Caco-2 (cell line): ENCODE measurements at regions not wholly inside any gene's neighbourhood (a gene's known extent, or its start where the extent isn't known, plus 50 kb on each side); places are given as distances from the start of the nearest gene placed in this dataset.

ENCODE experiments used
- BruUV-seq: library from RNA; stranded (reverse); fragments of 400-500 nt; replicated peaks from 2 replicates; lab custom pipeline; 2021; lab: Mats Ljungman, UMichigan
- CTCF ChIA-PET: fragments of 300-600 bp; sonication (Branson Sonifier 250); formaldehyde crosslinking; loops from one replicate; lab custom pipeline; 2022; ENCODE audit warnings: antibody characterized with exemption; lab: Charles Lee
- POLR2A ChIA-PET: fragments of 300-600 bp; sonication (Branson Sonifier 250); formaldehyde crosslinking; loops from one replicate; lab custom pipeline; 2022; ENCODE audit warnings: antibody characterized with exemption; lab: Charles Lee
- DNase-seq, 2 experiments: peaks; one replicate each; pipeline versions ENCODE4 v3.0.0 to v3.0.0-alpha.2; 2020 to 2022
- H3K27me3 ChIP-seq: replicated peaks from 2 replicates; pipeline ENCODE4 v1.6.0; 2011; ENCODE audit warnings: low read length; ENCODE audit not compliant: control insufficient read depth, insufficient read depth
- H3K36me3 ChIP-seq: 2 replicates; pipeline ENCODE4 v1.5.1; 2011; ENCODE audit warnings: low read length; ENCODE audit not compliant: control insufficient read depth, insufficient read depth
- H3K4me1 ChIP-seq: fragments of 250-450 bp; sonication (Bioruptor Pico); 2 replicates; pipeline ENCODE4 v1.5.1; 2020; ENCODE audit warnings: mild to moderate bottlenecking
- H3K4me3 ChIP-seq: 2 replicates; pipeline ENCODE4 v1.5.1; 2011; ENCODE audit warnings: low read depth, mild to moderate bottlenecking, control low read depth, low read length
- H3K9me3 ChIP-seq: fragments of 250-450 bp; sonication (Bioruptor Pico); 2 replicates; pipeline ENCODE4 v1.5.1; 2020; ENCODE audit warnings: mild to moderate bottlenecking, moderate library complexity
- H3K27ac Mint-ChIP-seq: one replicate; pipeline ENCODE4 v1.8.0; 2022; ENCODE audit warnings: mixed read lengths; ENCODE audit not compliant: unreplicated experiment
- H3K27me3 Mint-ChIP-seq: one replicate; pipeline ENCODE4 v1.8.0; 2022; ENCODE audit warnings: mixed read lengths; ENCODE audit not compliant: insufficient read depth, unreplicated experiment
- H3K36me3 Mint-ChIP-seq: one replicate; pipeline ENCODE4 v1.8.0; 2022; ENCODE audit warnings: mild to moderate bottlenecking, mixed read lengths; ENCODE audit not compliant: insufficient read depth, unreplicated experiment
- H3K4me1 Mint-ChIP-seq: one replicate; pipeline ENCODE4 v1.8.0; 2022; ENCODE audit warnings: low read depth, mixed read lengths; ENCODE audit not compliant: unreplicated experiment
- H3K4me3 Mint-ChIP-seq: one replicate; pipeline ENCODE4 v1.8.0; 2022; ENCODE audit warnings: mild to moderate bottlenecking, moderate library complexity, mixed read lengths; ENCODE audit not compliant: unreplicated experiment
- H3K9me3 Mint-ChIP-seq: one replicate; pipeline ENCODE4 v1.8.0; 2022; ENCODE audit warnings: mixed read lengths; ENCODE audit not compliant: unreplicated experiment
- intact Hi-C: fragments of 100-400 bp; cut with micrococcal nuclease; formaldehyde crosslinking; loops from one replicate; pipeline ENCODE4 v1.10.0; 2022; ENCODE audit not compliant: unreplicated experiment
- TF ChIP-seq, protein P1 (sequence below), 2 experiments: fragments of 200-600 bp in 1 of 2; IDR thresholded peaks; 1 replicate in 1 of 2; 2 replicates in 1 of 2; pipeline versions ENCODE4 v1.5.1 to v1.8.0; 2011 to 2022; ENCODE audit warnings: antibody characterized with exemption in 1 of 2, control low read depth in 1 of 2, inconsistent platforms in 1 of 2, low read depth in 1 of 2, low read length in 1 of 2, mild to moderate bottlenecking in 1 of 2, moderate library complexity in 1 of 2; ENCODE audit not compliant: insufficient read depth in 1 of 2, severe bottlenecking in 1 of 2, unreplicated experiment in 1 of 2

DNA sequence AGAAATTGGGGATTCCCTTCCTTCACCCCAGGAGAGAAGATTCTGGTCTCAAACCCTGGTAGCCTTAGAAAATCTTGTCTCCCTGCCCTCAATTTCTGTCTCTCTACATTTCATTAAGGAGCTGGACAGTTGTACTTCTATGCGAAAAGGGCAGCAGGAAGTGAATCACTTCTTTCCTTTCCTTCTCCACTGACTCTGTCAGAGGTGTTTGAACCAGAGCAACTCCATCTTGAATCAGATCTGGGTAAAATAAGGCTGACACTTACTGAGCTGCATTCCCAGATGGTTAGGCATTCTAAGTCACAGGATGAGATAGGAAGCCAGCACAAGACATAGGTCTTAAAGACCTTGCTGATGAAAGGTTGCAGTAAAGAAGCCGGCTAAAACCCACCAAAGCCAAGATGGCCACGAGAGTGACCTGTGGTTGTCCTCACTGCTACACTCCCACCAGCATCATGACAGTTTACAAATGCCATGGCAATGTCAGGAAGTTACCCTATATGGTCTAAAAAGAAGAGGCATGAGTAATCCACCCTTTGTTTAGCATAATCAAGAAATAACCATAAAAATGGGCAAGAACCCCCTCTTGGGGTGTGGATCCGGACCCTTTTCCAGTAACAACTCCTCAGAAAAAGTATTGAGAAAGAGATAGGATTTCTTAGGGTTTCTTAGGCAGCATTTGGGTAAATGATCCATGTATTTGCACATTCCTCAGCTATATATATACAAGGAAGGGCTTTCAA is 95.8 kb upstream of the PLCB4 start:
- H3K27me3 ChIP-seq: no peaks in the 10 kb centered on the region
- Mint-ChIP-seq H3K27me3 (peaks cover 12% of the 10 kb centered on the region), H3K27ac (no peak overlapping the region), H3K9me3 (peaks cover 10% of the 10 kb centered on the region), H3K4me1 (no peaks in the 10 kb centered on the region), H3K4me3 (no peak overlapping the region), H3K36me3 (no peaks in the 10 kb centered on the region)
- no peak for DNase-seq
- H3K4me3 ChIP-seq: no peak overlapping the region
- intact Hi-C loops: no loop called here
- BruUV-seq: no TSS peak
- TF ChIP-seq, protein P1, sequence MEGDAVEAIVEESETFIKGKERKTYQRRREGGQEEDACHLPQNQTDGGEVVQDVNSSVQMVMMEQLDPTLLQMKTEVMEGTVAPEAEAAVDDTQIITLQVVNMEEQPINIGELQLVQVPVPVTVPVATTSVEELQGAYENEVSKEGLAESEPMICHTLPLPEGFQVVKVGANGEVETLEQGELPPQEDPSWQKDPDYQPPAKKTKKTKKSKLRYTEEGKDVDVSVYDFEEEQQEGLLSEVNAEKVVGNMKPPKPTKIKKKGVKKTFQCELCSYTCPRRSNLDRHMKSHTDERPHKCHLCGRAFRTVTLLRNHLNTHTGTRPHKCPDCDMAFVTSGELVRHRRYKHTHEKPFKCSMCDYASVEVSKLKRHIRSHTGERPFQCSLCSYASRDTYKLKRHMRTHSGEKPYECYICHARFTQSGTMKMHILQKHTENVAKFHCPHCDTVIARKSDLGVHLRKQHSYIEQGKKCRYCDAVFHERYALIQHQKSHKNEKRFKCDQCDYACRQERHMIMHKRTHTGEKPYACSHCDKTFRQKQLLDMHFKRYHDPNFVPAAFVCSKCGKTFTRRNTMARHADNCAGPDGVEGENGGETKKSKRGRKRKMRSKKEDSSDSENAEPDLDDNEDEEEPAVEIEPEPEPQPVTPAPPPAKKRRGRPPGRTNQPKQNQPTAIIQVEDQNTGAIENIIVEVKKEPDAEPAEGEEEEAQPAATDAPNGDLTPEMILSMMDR (IDR thresholded peaks at IDR 0.05; ENCODE audit: insufficient read depth in 1 of 2, low read depth in 1 of 2, low read length in 1 of 2, severe bottlenecking in 1 of 2, unreplicated experiment in 1 of 2): no peak
- ChIA-PET POLR2A (interaction anchor here (0.6 kb wide), 1 partner anchor 701 kb away, joined by 11 read pairs; no protein-coding TSS in a partner anchor), CTCF (no interaction called here)
- H3K4me1 ChIP-seq: no peaks in the 10 kb centered on the region
- H3K36me3 ChIP-seq: no peaks in the 10 kb centered on the region
- H3K9me3 ChIP-seq: no peaks in the 10 kb centered on the region; the same call in 1 of the 2 replicates

DNA sequence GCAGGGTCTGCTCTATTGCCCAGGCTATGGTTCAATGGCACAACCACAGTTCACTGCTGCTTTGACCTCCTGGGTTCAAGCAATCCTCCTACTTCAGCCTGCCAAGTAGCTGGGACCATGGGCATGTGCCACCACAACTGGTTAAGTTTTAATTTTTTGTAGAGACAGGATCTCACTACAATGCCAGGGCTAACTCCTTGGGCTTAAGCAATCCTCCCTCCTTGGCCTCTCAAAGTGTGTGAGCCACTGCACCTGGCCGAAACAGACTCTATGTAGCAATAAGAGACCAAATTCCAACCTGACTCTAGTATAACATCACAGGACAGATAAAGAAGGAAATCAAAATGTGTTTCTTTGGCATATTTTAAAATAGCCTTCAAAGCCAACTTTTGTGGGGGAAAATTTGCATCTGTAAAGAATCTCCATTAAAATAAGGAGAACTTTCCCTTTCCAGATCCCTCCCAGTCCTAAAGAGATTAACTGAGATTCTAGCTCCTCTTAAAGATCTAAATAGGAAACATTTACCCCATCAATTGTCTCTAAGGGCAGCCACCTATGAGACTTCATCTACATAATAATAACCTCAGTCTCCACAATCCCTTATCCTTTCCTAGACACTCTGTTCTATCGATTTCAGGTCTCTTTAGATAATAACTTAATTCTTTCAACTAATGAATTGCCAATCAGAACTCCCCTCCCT is 94.7 kb upstream of the PLCB4 start:
- CTCF ChIA-PET: no interaction called here

DNA sequence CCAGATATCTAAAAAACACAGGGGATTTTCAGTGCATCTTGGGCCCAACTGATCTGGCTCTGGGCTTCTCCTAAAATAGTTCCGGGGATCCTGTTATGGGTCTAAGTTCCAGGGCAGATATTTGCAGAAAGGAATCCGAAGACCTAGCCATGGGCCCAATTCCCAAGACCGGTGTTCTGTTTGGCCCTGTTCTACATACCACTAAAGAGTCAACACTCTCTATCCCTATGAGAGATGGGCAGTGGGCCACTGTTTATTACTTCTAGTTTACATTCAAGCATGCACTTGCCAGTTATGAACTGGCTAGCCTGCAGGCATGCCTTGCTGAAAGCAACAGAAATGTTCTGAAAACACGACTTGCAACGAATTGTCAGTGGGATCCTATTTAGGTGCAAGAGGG is 87.4 kb upstream of the PLCB4 start:
- intact Hi-C loops: no loop called here
- peaks cover 4% of the 10 kb centered on the region for H3K27me3 Mint-ChIP-seq

More for the DNA sequence above, 94.7 kb upstream of the PLCB4 start:
- H3K4me1 ChIP-seq: no peaks in the 10 kb centered on the region
- H3K4me3 ChIP-seq: no peak overlapping the region
- peaks cover 12% of the 10 kb centered on the region for H3K27me3 Mint-ChIP-seq
- BruUV-seq: no TSS peak
- DNase-seq: no peak
- no peak overlapping the region for H3K4me3 Mint-ChIP-seq
- TF ChIP-seq, protein P1 (IDR thresholded peaks at IDR 0.05; ENCODE audit: insufficient read depth in 1 of 2, low read depth in 1 of 2, low read length in 1 of 2, severe bottlenecking in 1 of 2, unreplicated experiment in 1 of 2): no peak
- H3K9me3 Mint-ChIP-seq: peaks cover 10% of the 10 kb centered on the region
- intact Hi-C loops: no loop called here
- POLR2A ChIA-PET: interaction anchor here (0.6 kb wide), 1 partner anchor 700 kb away, joined by 11 read pairs; no protein-coding TSS in a partner anchor
- no peaks in the 10 kb centered on the region for H3K36me3 ChIP-seq
- H3K9me3 ChIP-seq: no peaks in the 10 kb centered on the region; the same call in 1 of the 2 replicates
- H3K27me3 ChIP-seq: no peaks in the 10 kb centered on the region
- H3K36me3 Mint-ChIP-seq: no peaks in the 10 kb centered on the region
- no peaks in the 10 kb centered on the region for H3K4me1 Mint-ChIP-seq
- no peak overlapping the region for H3K27ac Mint-ChIP-seq

More for the DNA sequence above, 87.4 kb upstream of the PLCB4 start:
- Histone ChIP-seq H3K36me3 (no peaks in the 10 kb centered on the region), H3K4me3 (no peak overlapping the region), H3K27me3 (no peaks in the 10 kb centered on the region), H3K9me3 (no peaks in the 10 kb centered on the region), H3K4me1 (no peaks in the 10 kb centered on the region)
- Mint-ChIP-seq H3K27ac (no peak overlapping the region), H3K4me3 (no peak overlapping the region), H3K36me3 (no peaks in the 10 kb centered on the region), H3K9me3 (no peaks in the 10 kb centered on the region), H3K4me1 (no peaks in the 10 kb centered on the region)
- no peak for DNase-seq
- POLR2A ChIA-PET: no interaction called here
- BruUV-seq: no TSS peak
- CTCF ChIA-PET: no interaction called here
- TF ChIP-seq, protein P1 (IDR thresholded peaks at IDR 0.05; ENCODE audit: insufficient read depth in 1 of 2, low read depth in 1 of 2, low read length in 1 of 2, severe bottlenecking in 1 of 2, unreplicated experiment in 1 of 2): no peak
